ENCODE measurements at regions not wholly inside any gene's neighbourhood (a gene's known extent, or its start where the extent isn't known, plus 50 kb on each side); places are given as distances from the start of the nearest gene placed in this dataset.

GRCh38 chr1:234933475-234933874, 195.2 kb downstream of the TOMM20 start:
- no peaks in the 10 kb centered on the region for H3K36me3 ChIP-seq (ENCODE audit: insufficient read depth, low read length)
- H3F3A ChIP-seq (ENCODE audit: insufficient read depth, low read length): no peaks in the 10 kb centered on the region
- no peaks in the 10 kb centered on the region for H3K9me2 ChIP-seq (ENCODE audit: low read depth, low read length)
- H3K9me3 ChIP-seq (ENCODE audit: low read length): no peaks in the 10 kb centered on the region
- H3K79me2 ChIP-seq (ENCODE audit: insufficient read depth, low read length): no peaks in the 10 kb centered on the region
- no peak overlapping the region for H3K9ac ChIP-seq (ENCODE audit: low read length)
- no peak overlapping the region for H3K4me3 ChIP-seq (ENCODE audit: low read depth, low read length, poor library complexity, severe bottlenecking)
- H3K4me1 ChIP-seq (ENCODE audit: insufficient read depth, low read length, severe bottlenecking): peaks cover 18% of the 10 kb centered on the region
- H2AFZ ChIP-seq (ENCODE audit: low read length): no peak overlapping the region
- no peaks in the 10 kb centered on the region for H3K27me3 ChIP-seq (ENCODE audit: insufficient read depth, low read length)
- H3K27ac ChIP-seq (ENCODE audit: low read depth, low read length, poor library complexity, severe bottlenecking): no peak overlapping the region
- no peaks in the 10 kb centered on the region for H4K20me1 ChIP-seq (ENCODE audit: insufficient read depth, low read length)
- no peak for TF ChIP-seq CTCF (IDR thresholded peaks at IDR 0.05; ENCODE audit: low read length)
- TF ChIP-seq EZH2 (IDR thresholded peaks at IDR 0.05; ENCODE audit: borderline replicate concordance, low read length): no peak
- peak overlapping the region; percentile 22; the same call in 1 of the 2 replicates for H3K4me2 ChIP-seq (ENCODE audit: low read length)

DNA sequence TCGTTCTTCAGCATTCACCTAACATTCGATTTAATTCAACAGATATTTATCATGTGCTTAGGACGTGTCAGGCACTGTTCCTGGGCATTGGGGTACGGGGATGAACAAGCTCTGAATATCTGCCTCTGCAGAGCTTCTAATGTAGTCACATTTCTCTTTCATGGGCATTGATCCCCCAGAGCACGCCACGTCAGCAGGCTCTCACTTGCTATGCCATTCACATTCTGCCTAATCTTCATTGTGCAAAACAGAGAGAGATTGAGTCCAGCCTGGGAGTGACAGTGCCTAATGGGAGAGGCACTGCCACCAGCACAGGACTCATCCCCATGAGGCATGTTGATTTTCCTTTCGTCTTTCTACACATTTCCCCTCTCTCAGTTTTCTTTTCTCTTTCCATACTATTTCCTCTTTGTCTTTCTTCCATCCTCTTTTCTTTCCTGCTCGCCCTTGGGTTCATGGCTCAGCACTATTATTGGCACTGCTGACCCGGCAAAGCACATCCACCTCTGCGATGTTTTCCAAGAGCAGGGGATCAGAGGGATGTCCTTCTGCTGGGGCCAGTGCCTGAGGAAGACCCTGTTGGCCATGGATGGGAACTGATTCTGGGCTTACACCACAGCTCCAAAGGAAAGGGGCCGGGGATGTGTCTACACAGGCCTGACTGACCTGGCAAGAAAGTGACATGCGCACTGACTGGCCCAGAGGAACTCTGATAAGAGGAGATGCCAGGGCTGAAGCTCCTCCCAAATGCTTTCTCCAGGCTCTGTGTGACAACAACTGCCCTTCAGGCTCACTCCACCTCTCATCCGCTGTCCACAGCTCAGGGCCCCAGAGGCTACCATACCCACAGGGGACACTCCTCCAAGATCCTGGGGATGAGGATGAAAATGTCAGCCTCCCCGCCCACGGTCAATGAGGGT, 195.9 kb downstream of the TOMM20 start:
- TF ChIP-seq CTCF (IDR thresholded peaks at IDR 0.05; ENCODE audit: low read length) (no peak), EZH2 (IDR thresholded peaks at IDR 0.05; ENCODE audit: borderline replicate concordance, low read length) (no peak)
- no peaks in the 10 kb centered on the region for H3K79me2 ChIP-seq (ENCODE audit: insufficient read depth, low read length)
- no peaks in the 10 kb centered on the region for H4K20me1 ChIP-seq (ENCODE audit: insufficient read depth, low read length)
- H3K4me3 ChIP-seq (ENCODE audit: low read depth, low read length, poor library complexity, severe bottlenecking): no peak overlapping the region
- no peaks in the 10 kb centered on the region for H3K27me3 ChIP-seq (ENCODE audit: insufficient read depth, low read length)
- peaks cover 25% of the 10 kb centered on the region for H3K4me1 ChIP-seq (ENCODE audit: insufficient read depth, low read length, severe bottlenecking)
- no peaks in the 10 kb centered on the region for H3K9me2 ChIP-seq (ENCODE audit: low read depth, low read length)
- H3K9me3 ChIP-seq (ENCODE audit: low read length): no peaks in the 10 kb centered on the region
- no peak overlapping the region for H2AFZ ChIP-seq (ENCODE audit: low read length)
- no peak overlapping the region for H3K27ac ChIP-seq (ENCODE audit: low read depth, low read length, poor library complexity, severe bottlenecking)
- peak overlapping the region; percentile 22; the same call in 1 of the 2 replicates for H3K4me2 ChIP-seq (ENCODE audit: low read length)
- no peak overlapping the region for H3K9ac ChIP-seq (ENCODE audit: low read length)
- no peaks in the 10 kb centered on the region for H3F3A ChIP-seq (ENCODE audit: insufficient read depth, low read length)
- no peaks in the 10 kb centered on the region for H3K36me3 ChIP-seq (ENCODE audit: insufficient read depth, low read length)

DNA sequence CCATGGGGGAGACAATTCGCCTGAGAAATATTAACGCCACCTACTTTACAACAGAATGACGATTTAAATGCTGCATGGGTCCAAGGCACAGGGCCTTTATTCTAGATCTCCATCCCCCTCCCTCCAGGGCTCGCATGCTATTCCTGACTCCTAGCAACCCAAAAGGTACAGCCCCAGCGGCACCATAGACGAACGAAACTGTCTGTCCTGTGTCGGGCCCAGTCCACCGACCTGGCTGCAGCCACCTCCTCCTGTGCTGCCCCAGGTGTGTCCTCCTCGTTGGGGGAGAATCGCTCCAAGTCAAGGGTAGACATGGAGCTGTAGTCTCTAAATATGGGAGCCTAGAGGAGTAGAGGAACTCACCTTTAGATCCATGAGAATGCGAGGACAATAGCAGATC, 196.5 kb downstream of the TOMM20 start:
- Histone ChIP-seq H3K4me2 (ENCODE audit: low read length) (no peak overlapping the region), H3F3A (ENCODE audit: insufficient read depth, low read length) (no peaks in the 10 kb centered on the region), H3K79me2 (ENCODE audit: insufficient read depth, low read length) (no peaks in the 10 kb centered on the region), H3K36me3 (ENCODE audit: insufficient read depth, low read length) (no peaks in the 10 kb centered on the region), H3K27ac (ENCODE audit: low read depth, low read length, poor library complexity, severe bottlenecking) (no peak overlapping the region), H3K9me2 (ENCODE audit: low read depth, low read length) (no peaks in the 10 kb centered on the region), H4K20me1 (ENCODE audit: insufficient read depth, low read length) (no peaks in the 10 kb centered on the region), H3K4me3 (ENCODE audit: low read depth, low read length, poor library complexity, severe bottlenecking) (no peak overlapping the region), H3K9ac (ENCODE audit: low read length) (no peak overlapping the region), H2AFZ (ENCODE audit: low read length) (no peak overlapping the region), H3K27me3 (ENCODE audit: insufficient read depth, low read length) (no peaks in the 10 kb centered on the region), H3K4me1 (ENCODE audit: insufficient read depth, low read length, severe bottlenecking) (peaks cover 32% of the 10 kb centered on the region), H3K9me3 (ENCODE audit: low read length) (no peaks in the 10 kb centered on the region)
- TF ChIP-seq CTCF (IDR thresholded peaks at IDR 0.05; ENCODE audit: low read length): no peak
- TF ChIP-seq EZH2 (IDR thresholded peaks at IDR 0.05; ENCODE audit: borderline replicate concordance, low read length): no peak
